ENCODE measurements at regions not wholly inside any gene's neighbourhood (a gene's known extent, or its start where the extent isn't known, plus 50 kb on each side); places are given as distances from the start of the nearest gene placed in this dataset.

DNA sequence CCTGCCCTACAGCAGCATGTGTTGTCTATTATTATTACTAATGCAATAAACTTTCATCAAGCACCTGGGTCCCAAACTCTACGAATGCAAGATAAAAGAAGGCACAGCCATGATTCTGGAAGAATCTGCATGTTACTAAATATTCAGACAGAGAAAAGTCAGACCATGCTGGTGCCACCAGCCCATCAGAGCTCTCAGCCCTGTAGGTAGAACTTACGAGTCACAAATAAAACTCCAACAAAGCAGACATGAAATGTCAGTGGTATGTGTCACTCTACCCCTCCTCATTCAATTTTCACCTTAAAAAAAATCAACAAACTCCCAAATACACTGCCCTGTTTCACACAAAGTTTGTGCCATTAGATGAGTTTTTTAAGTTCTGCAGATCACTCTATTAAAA is 62.4 kb upstream of the TIAM1 start:
- Histone ChIP-seq H3K4me3 (no peak overlapping the region), H3K4me1 (ENCODE audit: control insufficient read depth in 1 of 2, low read depth in 2 of 2) (no peaks in the 10 kb centered on the region), H3K36me3 (no peaks in the 10 kb centered on the region), H3K27ac (no peak overlapping the region), H3K9me3 (no peaks in the 10 kb centered on the region), H3K27me3 (replicated peaks; ENCODE audit: insufficient read depth) (no peaks in the 10 kb centered on the region)
- no peak for TF ChIP-seq CTCF (IDR thresholded peaks at IDR 0.05)
- DNase-seq (ENCODE audit: low spot score) (no peak), ATAC-seq (ENCODE audit: insufficient number of reproducible peaks, low FRiP score, low read depth) (no peak)

DNA sequence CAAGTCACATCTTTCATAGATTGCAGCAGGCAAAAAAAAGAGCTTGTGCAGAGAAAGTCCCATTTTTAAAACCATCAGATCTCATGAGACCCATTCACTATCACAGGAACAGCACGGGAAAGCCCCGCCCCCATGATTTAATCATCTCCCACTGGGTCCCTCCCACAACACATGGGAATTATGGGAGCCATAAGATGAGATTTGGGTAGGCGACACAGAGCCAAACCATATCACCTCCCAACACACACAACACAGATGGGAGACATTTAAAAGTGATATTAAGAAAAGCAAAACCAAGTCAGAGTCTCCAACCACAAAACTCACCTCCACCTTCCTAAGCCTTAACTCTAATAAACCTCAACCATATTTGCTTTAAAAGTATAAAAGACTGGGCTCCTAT is 61.5 kb upstream of the TIAM1 start:
- Histone ChIP-seq H3K27me3 (replicated peaks; ENCODE audit: insufficient read depth) (no peaks in the 10 kb centered on the region), H3K4me1 (ENCODE audit: control insufficient read depth in 1 of 2, low read depth in 2 of 2) (no peaks in the 10 kb centered on the region), H3K9me3 (no peaks in the 10 kb centered on the region), H3K36me3 (no peaks in the 10 kb centered on the region), H3K27ac (no peak overlapping the region), H3K4me3 (no peak overlapping the region)
- ATAC-seq (ENCODE audit: insufficient number of reproducible peaks, low FRiP score, low read depth) (no peak), DNase-seq (ENCODE audit: low spot score) (no peak)
- no peak for TF ChIP-seq CTCF (IDR thresholded peaks at IDR 0.05)

DNA sequence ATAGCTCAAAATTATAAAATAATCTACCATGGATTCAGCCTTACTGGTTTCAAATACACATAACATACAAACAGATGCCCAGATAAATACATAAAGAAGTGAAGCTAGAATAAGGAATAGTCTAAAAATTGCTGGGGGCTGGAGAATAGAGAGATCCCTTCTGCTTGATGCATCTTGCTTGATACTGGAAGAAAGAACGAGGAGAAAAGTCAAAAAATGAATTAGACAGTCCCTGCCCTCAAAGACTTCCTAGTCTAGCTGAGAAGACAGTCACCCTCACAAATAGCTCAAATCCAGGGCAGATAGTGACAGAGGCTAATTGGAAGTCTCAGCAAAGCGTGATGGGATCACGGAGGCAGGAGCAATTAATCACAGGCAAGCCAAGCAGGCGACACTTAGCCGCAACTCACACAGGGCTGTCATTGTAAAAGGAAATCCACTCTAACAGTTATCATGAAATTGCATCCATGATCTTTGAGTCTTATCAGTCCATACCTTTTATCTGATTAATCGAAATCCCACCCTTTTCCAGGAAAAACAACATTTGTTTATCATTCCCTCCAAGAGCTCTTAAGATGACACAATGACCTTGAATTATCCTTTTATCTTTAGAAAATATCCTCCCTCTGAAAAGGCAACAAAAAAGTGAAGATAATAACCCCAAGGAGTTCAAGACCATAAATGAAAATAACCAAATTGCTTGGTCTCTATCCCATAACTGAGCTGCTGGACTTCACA is 59.7 kb upstream of the TIAM1 start:
- H3K4me1 ChIP-seq (ENCODE audit: control insufficient read depth in 1 of 2, low read depth in 2 of 2) = no peaks in the 10 kb centered on the region
- no peaks in the 10 kb centered on the region for H3K27me3 ChIP-seq (replicated peaks; ENCODE audit: insufficient read depth)
- H3K27ac ChIP-seq = no peak overlapping the region
- H3K4me3 ChIP-seq = no peak overlapping the region
- H3K9me3 ChIP-seq = no peaks in the 10 kb centered on the region
- no peak for DNase-seq (ENCODE audit: low spot score)
- no peaks in the 10 kb centered on the region for H3K36me3 ChIP-seq
- no peak for ATAC-seq (ENCODE audit: insufficient number of reproducible peaks, low FRiP score, low read depth)
- TF ChIP-seq CTCF (IDR thresholded peaks at IDR 0.05) = no peak

DNA sequence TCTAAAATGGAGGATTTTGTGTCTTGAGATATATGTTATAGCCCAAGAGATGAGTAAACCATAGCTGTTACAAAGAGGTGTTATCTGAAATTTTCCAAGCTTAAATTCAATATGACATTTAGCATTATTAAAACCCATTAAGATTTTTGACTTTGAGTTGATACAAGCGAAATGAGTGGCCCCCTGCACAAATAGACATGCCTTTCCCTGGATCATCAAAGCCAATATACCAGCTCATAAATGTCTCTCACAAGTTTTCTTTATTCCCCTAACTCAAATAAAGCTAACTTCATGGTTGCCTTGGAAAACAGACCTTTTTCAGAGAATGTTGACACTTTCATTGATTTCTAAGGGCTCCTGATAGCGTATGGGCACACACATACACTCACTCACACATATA is 55.5 kb upstream of the TIAM1 start:
- H3K36me3 ChIP-seq = no peaks in the 10 kb centered on the region
- no peaks in the 10 kb centered on the region for H3K27me3 ChIP-seq (replicated peaks; ENCODE audit: insufficient read depth)
- H3K27ac ChIP-seq = no peak overlapping the region
- ATAC-seq (ENCODE audit: insufficient number of reproducible peaks, low FRiP score, low read depth) (no peak), DNase-seq (ENCODE audit: low spot score) (no peak)
- no peak overlapping the region for H3K4me3 ChIP-seq
- TF ChIP-seq CTCF (IDR thresholded peaks at IDR 0.05) = no peak
- no peaks in the 10 kb centered on the region for H3K9me3 ChIP-seq
- no peaks in the 10 kb centered on the region for H3K4me1 ChIP-seq (ENCODE audit: control insufficient read depth in 1 of 2, low read depth in 2 of 2)

GRCh38 chr21:31398574-31398973 is 54.5 kb upstream of the TIAM1 start:
- no peaks in the 10 kb centered on the region for H3K4me1 ChIP-seq (ENCODE audit: control insufficient read depth in 1 of 2, low read depth in 2 of 2)
- DNase-seq (ENCODE audit: low spot score) (no peak), ATAC-seq (ENCODE audit: insufficient number of reproducible peaks, low FRiP score, low read depth) (no peak)
- H3K27ac ChIP-seq = no peak overlapping the region
- H3K4me3 ChIP-seq = no peak overlapping the region
- no peaks in the 10 kb centered on the region for H3K36me3 ChIP-seq
- H3K9me3 ChIP-seq = no peaks in the 10 kb centered on the region
- no peak for TF ChIP-seq CTCF (IDR thresholded peaks at IDR 0.05)
- no peaks in the 10 kb centered on the region for H3K27me3 ChIP-seq (replicated peaks; ENCODE audit: insufficient read depth)

All from thoracic aorta (tissue), 2 donors.